Natural killer cell (primary cell): ENCODE measurements at regions not wholly inside any gene's neighbourhood (a gene's known extent, or its start where the extent isn't known, plus 50 kb on each side); places are given as distances from the start of the nearest gene placed in this dataset.
A peak's percentile ranks its signal among the peaks of the same experiment; 100 is the strongest.
"Not testable (repeated sequence)": the region's sequence is repeated elsewhere in the genome, so short reads cannot be mapped to it uniquely, and the experiment has no call there.

ENCODE experiments used
- ATAC-seq, 3 donors: fragments of 150-1000 bp in 2 of 3; fragments of 200-7000 bp in 1 of 3; cut with Tn5 transposase; 1 replicate in 1 of 3; 2 replicates in 2 of 3; pipeline ENCODE4 v1.10.0; 2021; ENCODE audit warnings: mild to moderate bottlenecking in 2 of 3, moderate library complexity in 2 of 3
- DNase-seq, 2 donors: peaks; one replicate each; pipeline versions ENCODE4 v3.0.0 to v3.0.0-alpha.2; 2013 to 2021; ENCODE audit warnings: mixed read lengths in 1 of 2
- H3K27ac ChIP-seq: one replicate; pipeline ENCODE4 v1.5.1; 2013; ENCODE audit warnings: mild to moderate bottlenecking, low read length
- H3K27me3 ChIP-seq: one replicate; pipeline ENCODE4 v1.6.1; 2013; ENCODE audit warnings: low read length; ENCODE audit not compliant: control insufficient read depth, insufficient read depth
- H3K36me3 ChIP-seq: one replicate; pipeline ENCODE4 v1.6.1; 2013; ENCODE audit warnings: low read length; ENCODE audit not compliant: control insufficient read depth, insufficient read depth
- H3K4me1 ChIP-seq: one replicate; pipeline ENCODE4 v1.6.1; 2013; ENCODE audit warnings: low read length; ENCODE audit not compliant: control insufficient read depth, insufficient read depth
- H3K4me3 ChIP-seq: one replicate; pipeline ENCODE4 v1.5.1; 2013; ENCODE audit warnings: low read length
- H3K9me3 ChIP-seq: one replicate; pipeline ENCODE4 v1.6.1; 2013; ENCODE audit warnings: low read length; ENCODE audit not compliant: control insufficient read depth, insufficient read depth
- H3K27ac Mint-ChIP-seq, 2 donors: one replicate each; pipeline ENCODE4 v1.8.0; 2022; ENCODE audit warnings: mild to moderate bottlenecking in 2 of 2, mixed read lengths in 2 of 2, moderate library complexity in 1 of 2
- H3K27me3 Mint-ChIP-seq, 2 donors: one replicate each; pipeline ENCODE4 v1.8.0; 2022; ENCODE audit warnings: low read depth in 2 of 2, mixed read lengths in 2 of 2
- H3K36me3 Mint-ChIP-seq: one replicate; pipeline ENCODE4 v1.8.0; 2022; ENCODE audit warnings: mixed read lengths
- H3K4me1 Mint-ChIP-seq, 2 donors: one replicate each; pipeline ENCODE4 v1.8.0; 2022; ENCODE audit warnings: mixed read lengths in 2 of 2
- H3K4me3 Mint-ChIP-seq: one replicate; pipeline ENCODE4 v1.8.0; 2022; ENCODE audit warnings: mild to moderate bottlenecking, moderate library complexity, mixed read lengths
- H3K9me3 Mint-ChIP-seq, 2 donors: one replicate each; pipeline ENCODE4 v1.8.0; 2022; ENCODE audit warnings: mixed read lengths in 2 of 2
- WGBS: methylation state at CpG from one replicate; pipeline ENCODE4 v1.1.7; 2013; ENCODE audit warnings: missing lambda C conversion rate; ENCODE audit not compliant: insufficient coverage; 5-methylcytosine and 5-hydroxymethylcytosine counted together
- intact Hi-C: fragments of 100-400 bp; cut with micrococcal nuclease; formaldehyde crosslinking; loops from one replicate; pipeline ENCODE4 v1.14.2; 2022

GRCh38 chrY:18271126-18271525 lies 245.5 kb downstream of the CDY2A start:
- H3K36me3 ChIP-seq, H3K9me3 Mint-ChIP-seq, H3K36me3 Mint-ChIP-seq, H3K4me3 ChIP-seq, H3K4me1 Mint-ChIP-seq, ATAC-seq, H3K4me3 Mint-ChIP-seq, H3K27ac Mint-ChIP-seq, intact Hi-C loops, H3K9me3 ChIP-seq, DNase-seq, H3K27me3 ChIP-seq, H3K27ac ChIP-seq, H3K27me3 Mint-ChIP-seq, H3K4me1 ChIP-seq: not testable (repeated sequence)
- no CpG with 5 or more reads among the region's 3 CpGs for WGBS

- H3K27me3 ChIP-seq, H3K27ac ChIP-seq, H3K9me3 ChIP-seq, DNase-seq, H3K36me3 ChIP-seq, H3K4me3 ChIP-seq, H3K4me3 Mint-ChIP-seq, H3K36me3 Mint-ChIP-seq, H3K27ac Mint-ChIP-seq, ATAC-seq, H3K27me3 Mint-ChIP-seq, intact Hi-C loops, H3K4me1 Mint-ChIP-seq, H3K9me3 Mint-ChIP-seq, H3K4me1 ChIP-seq: not testable (repeated sequence)
- no CpG with 5 or more reads among the region's 8 CpGs for WGBS
Observed at GRCh38 chrY:18294353-18294752, 252.2 kb upstream of the HSFY1 start.

- H3K4me1 ChIP-seq, H3K36me3 Mint-ChIP-seq, H3K9me3 ChIP-seq, H3K9me3 Mint-ChIP-seq, H3K27me3 Mint-ChIP-seq, H3K4me1 Mint-ChIP-seq, ATAC-seq, intact Hi-C loops, H3K27ac Mint-ChIP-seq, H3K27ac ChIP-seq, H3K4me3 ChIP-seq, H3K27me3 ChIP-seq, DNase-seq, H3K4me3 Mint-ChIP-seq, H3K36me3 ChIP-seq: not testable (repeated sequence)
- no CpG with 5 or more reads among the region's 4 CpGs for WGBS
Observed at GRCh38 chrY:18298461-18298860, 248.1 kb upstream of the HSFY1 start.

GRCh38 chrY:18306344-18306743 lies 240.2 kb upstream of the HSFY1 start:
- H3K36me3 Mint-ChIP-seq, DNase-seq, H3K9me3 ChIP-seq, H3K27ac ChIP-seq, H3K36me3 ChIP-seq, H3K4me1 Mint-ChIP-seq, H3K9me3 Mint-ChIP-seq, ATAC-seq, H3K27me3 Mint-ChIP-seq, H3K4me3 ChIP-seq, H3K27ac Mint-ChIP-seq, intact Hi-C loops, H3K4me3 Mint-ChIP-seq, H3K27me3 ChIP-seq, H3K4me1 ChIP-seq: not testable (repeated sequence)
- no CpG with 5 or more reads among the region's 4 CpGs for WGBS

GRCh38 chrY:18311853-18312252 lies 234.7 kb upstream of the HSFY1 start:
- H3K4me3 ChIP-seq, H3K27ac ChIP-seq, H3K4me3 Mint-ChIP-seq, H3K4me1 Mint-ChIP-seq, H3K36me3 Mint-ChIP-seq, H3K27me3 Mint-ChIP-seq, H3K4me1 ChIP-seq, DNase-seq, H3K27me3 ChIP-seq, intact Hi-C loops, ATAC-seq, H3K27ac Mint-ChIP-seq, H3K9me3 Mint-ChIP-seq, H3K9me3 ChIP-seq, H3K36me3 ChIP-seq: not testable (repeated sequence)
- WGBS: no CpG with 5 or more reads among the region's 5 CpGs

GRCh38 chrY:18325499-18326279 lies 220.8 kb upstream of the HSFY1 start:
- H3K36me3 Mint-ChIP-seq, intact Hi-C loops, H3K27me3 ChIP-seq, H3K36me3 ChIP-seq, H3K4me1 ChIP-seq, DNase-seq, H3K4me1 Mint-ChIP-seq, H3K27me3 Mint-ChIP-seq, H3K27ac Mint-ChIP-seq, H3K9me3 ChIP-seq, H3K4me3 Mint-ChIP-seq, H3K9me3 Mint-ChIP-seq, H3K4me3 ChIP-seq, H3K27ac ChIP-seq: not testable (repeated sequence)
- no CpG with 5 or more reads among the region's 37 CpGs for WGBS
- peak in 1 of 3 donors; percentile 52 for ATAC-seq

GRCh38 chrY:18326280-18326875 lies 220.1 kb upstream of the HSFY1 start:
- intact Hi-C loops, H3K36me3 ChIP-seq: not testable (repeated sequence)
- WGBS: no CpG with 5 or more reads among the region's 29 CpGs

GRCh38 chrY:18342496-18342895 lies 204.0 kb upstream of the HSFY1 start:
- H3K27ac ChIP-seq, intact Hi-C loops, H3K4me3 ChIP-seq, H3K27me3 Mint-ChIP-seq, DNase-seq, H3K9me3 ChIP-seq, H3K9me3 Mint-ChIP-seq, H3K36me3 Mint-ChIP-seq, ATAC-seq, H3K4me1 Mint-ChIP-seq, H3K4me3 Mint-ChIP-seq, H3K36me3 ChIP-seq, H3K27me3 ChIP-seq, H3K4me1 ChIP-seq, H3K27ac Mint-ChIP-seq: not testable (repeated sequence)
- no CpG with 5 or more reads among the region's 21 CpGs for WGBS

More at GRCh38 chrY:18326280-18326875, 220.1 kb upstream of the HSFY1 start:
- H3K9me3 ChIP-seq, H3K4me1 ChIP-seq, H3K4me3 Mint-ChIP-seq, H3K27ac ChIP-seq, H3K27me3 ChIP-seq, H3K4me1 Mint-ChIP-seq, H3K36me3 Mint-ChIP-seq, H3K27ac Mint-ChIP-seq, H3K4me3 ChIP-seq, DNase-seq, H3K27me3 Mint-ChIP-seq, H3K9me3 Mint-ChIP-seq: not testable (repeated sequence)
- ATAC-seq: peak in 1 of 3 donors; percentile 77
